ENCODE measurements at regions not wholly inside any gene's neighbourhood (a gene's known extent, or its start where the extent isn't known, plus 50 kb on each side); places are given as distances from the start of the nearest gene placed in this dataset.

DNA sequence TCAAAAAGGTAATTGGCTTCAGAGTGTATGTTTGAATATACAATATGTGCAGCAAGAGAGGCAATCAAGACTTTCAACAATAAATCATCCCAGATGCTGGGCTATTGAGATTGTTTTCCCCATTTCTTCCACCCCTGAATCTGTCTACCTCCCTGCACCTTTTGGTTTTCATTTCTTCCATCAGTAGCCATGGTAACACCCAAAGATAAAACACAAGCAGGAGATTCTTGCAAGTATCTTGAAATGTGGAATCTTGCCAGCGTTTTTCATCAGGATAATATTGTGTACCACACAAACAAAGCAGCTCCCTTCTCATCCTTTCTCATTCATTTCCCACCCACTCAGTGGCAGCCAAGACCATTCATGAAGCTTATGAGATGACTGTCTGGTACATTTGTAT is 73.0 kb upstream of the NRSN1 start:
- TF ChIP-seq ZNF184 (tag by site-specific recombination; IDR thresholded peaks at IDR 0.05) (no peak), ZNF140 (tag by site-specific recombination; IDR thresholded peaks at IDR 0.05) (no peak), ZNF777 (tag by site-specific recombination; IDR thresholded peaks at IDR 0.05; ENCODE audit: borderline replicate concordance) (no peak), ZNF121 (tag by site-specific recombination; IDR thresholded peaks at IDR 0.05) (no peak), ZNF175 (tag by site-specific recombination; IDR thresholded peaks at IDR 0.05) (no peak), ZNF274 (IDR thresholded peaks at IDR 0.05; ENCODE audit: low read length) (no peak), ZNF274 (tag by site-specific recombination; IDR thresholded peaks at IDR 0.05; ENCODE audit: borderline replicate concordance) (no peak), ZNF629 (tag by site-specific recombination; IDR thresholded peaks at IDR 0.05) (no peak)
- TF ChIP-seq, protein P1, sequence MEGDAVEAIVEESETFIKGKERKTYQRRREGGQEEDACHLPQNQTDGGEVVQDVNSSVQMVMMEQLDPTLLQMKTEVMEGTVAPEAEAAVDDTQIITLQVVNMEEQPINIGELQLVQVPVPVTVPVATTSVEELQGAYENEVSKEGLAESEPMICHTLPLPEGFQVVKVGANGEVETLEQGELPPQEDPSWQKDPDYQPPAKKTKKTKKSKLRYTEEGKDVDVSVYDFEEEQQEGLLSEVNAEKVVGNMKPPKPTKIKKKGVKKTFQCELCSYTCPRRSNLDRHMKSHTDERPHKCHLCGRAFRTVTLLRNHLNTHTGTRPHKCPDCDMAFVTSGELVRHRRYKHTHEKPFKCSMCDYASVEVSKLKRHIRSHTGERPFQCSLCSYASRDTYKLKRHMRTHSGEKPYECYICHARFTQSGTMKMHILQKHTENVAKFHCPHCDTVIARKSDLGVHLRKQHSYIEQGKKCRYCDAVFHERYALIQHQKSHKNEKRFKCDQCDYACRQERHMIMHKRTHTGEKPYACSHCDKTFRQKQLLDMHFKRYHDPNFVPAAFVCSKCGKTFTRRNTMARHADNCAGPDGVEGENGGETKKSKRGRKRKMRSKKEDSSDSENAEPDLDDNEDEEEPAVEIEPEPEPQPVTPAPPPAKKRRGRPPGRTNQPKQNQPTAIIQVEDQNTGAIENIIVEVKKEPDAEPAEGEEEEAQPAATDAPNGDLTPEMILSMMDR (tag by site-specific recombination; IDR thresholded peaks at IDR 0.05), result no peak
- TF ChIP-seq, protein P2, sequence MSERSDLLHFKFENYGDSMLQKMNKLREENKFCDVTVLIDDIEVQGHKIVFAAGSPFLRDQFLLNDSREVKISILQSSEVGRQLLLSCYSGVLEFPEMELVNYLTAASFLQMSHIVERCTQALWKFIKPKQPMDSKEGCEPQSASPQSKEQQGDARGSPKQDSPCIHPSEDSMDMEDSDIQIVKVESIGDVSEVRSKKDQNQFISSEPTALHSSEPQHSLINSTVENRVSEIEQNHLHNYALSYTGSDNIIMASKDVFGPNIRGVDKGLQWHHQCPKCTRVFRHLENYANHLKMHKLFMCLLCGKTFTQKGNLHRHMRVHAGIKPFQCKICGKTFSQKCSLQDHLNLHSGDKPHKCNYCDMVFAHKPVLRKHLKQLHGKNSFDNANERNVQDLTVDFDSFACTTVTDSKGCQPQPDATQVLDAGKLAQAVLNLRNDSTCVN (tag by site-specific recombination; optimal IDR thresholded peaks at IDR 0.05), result no peak
